ENCODE measurements at regions not wholly inside any gene's neighbourhood (a gene's known extent, or its start where the extent isn't known, plus 50 kb on each side); places are given as distances from the start of the nearest gene placed in this dataset.

GRCh38 chr17:52979921-52980320, 821.4 kb upstream of the CA10 start:
- TF ChIP-seq CTCF (IDR thresholded peaks at IDR 0.05) (no peak), POLR2A (IDR thresholded peaks at IDR 0.05) (no peak)

Data from thyroid gland (tissue), 4 donors.